HepG2 (cell line): ENCODE measurements at regions not wholly inside any gene's neighbourhood (a gene's known extent, or its start where the extent isn't known, plus 50 kb on each side); places are given as distances from the start of the nearest gene placed in this dataset.
A peak's percentile ranks its signal among the peaks of the same experiment; 100 is the strongest.
"Not testable (repeated sequence)": the region's sequence is repeated elsewhere in the genome, so short reads cannot be mapped to it uniquely, and the experiment has no call there.

Source experiments
- ATAC-seq: fragments of 200-7000 bp; cut with Tn5 transposase; 3 replicates; pipeline ENCODE4 v1.9.1; 2020; ENCODE audit warnings: mild to moderate bottlenecking, moderate library complexity
- BruUV-seq: library from RNA; stranded (reverse); fragments of 400-500 nt; replicated peaks from 2 replicates; lab custom pipeline; 2021; lab: Mats Ljungman, UMichigan
- CTCF ChIA-PET: fragments of 300-600 bp; formaldehyde crosslinking; extraction: SDS; loops from one replicate; lab custom pipeline; 2021; ENCODE audit warnings: low total read pairs, inconsistent platforms, low intra/inter-chr PET ratio; lab: Yijun Ruan, JAX
- POLR2A ChIA-PET: fragments of 350-600 bp; sonication (Branson Sonifier 250); formaldehyde crosslinking; loops from one replicate; lab custom pipeline; 2020; ENCODE audit warnings: antibody characterized with exemption, inconsistent platforms; lab: Yijun Ruan, JAX
- DNase-seq: peaks from one replicate; pipeline ENCODE4 v3.0.0-alpha.2; 2015; ENCODE audit warnings: low spot score
- FAIRE-seq: peaks from 3 replicates; lab custom pipeline; 2011; peaks lifted over from hg19 to GRCh38; lab: Jason Lieb, UNC
- H2AFZ ChIP-seq: one replicate; pipeline ENCODE4 v1.6.1; 2011; ENCODE audit warnings: low read length, inconsistent platforms
- H3K27ac ChIP-seq: fragments of 300-600 bp; 3 replicates; pipeline ENCODE4 v1.8.0; 2011; ENCODE audit warnings: mixed run types, mild to moderate bottlenecking, mixed read lengths, low read length, inconsistent platforms; ENCODE audit not compliant: insufficient read depth; ENCODE audit errors: extremely low read length
- H3K27me3 ChIP-seq, 2 experiments: fragments of 200-600 bp in 1 of 2; 2 replicates in 1 of 2; 3 replicates in 1 of 2; pipeline versions ENCODE4 v1.6.0 to v1.8.0; 2011; ENCODE audit warnings: low read length in 2 of 2, mild to moderate bottlenecking in 2 of 2, moderate library complexity in 2 of 2, inconsistent platforms in 1 of 2; ENCODE audit not compliant: insufficient read depth in 2 of 2, control insufficient read depth in 1 of 2
- H3K36me3 ChIP-seq, 2 experiments: fragments of 200-600 bp in 1 of 2; replicated peaks in 1 of 2; 2 replicates in 1 of 2; 3 replicates in 1 of 2; pipeline versions ENCODE4 v1.5.1 to v1.8.0; 2011; ENCODE audit warnings: low read length in 2 of 2, inconsistent platforms in 1 of 2; ENCODE audit not compliant: insufficient read depth in 2 of 2, control insufficient read depth in 1 of 2
- H3K4me1 ChIP-seq: 2 replicates; pipeline ENCODE4 v1.5.1; 2012; ENCODE audit warnings: low read length, inconsistent platforms; ENCODE audit not compliant: insufficient read depth
- H3K4me2 ChIP-seq: 2 replicates; pipeline ENCODE4 v1.6.0; 2011; ENCODE audit warnings: low read depth, low read length, inconsistent platforms
- H3K4me3 ChIP-seq, 3 experiments: fragments of 200-600 bp in 1 of 3; sonication (generic), shearing (Covaris generic) in 1 of 3; replicated peaks in 1 of 3; 2 replicates each; pipeline ENCODE4 v1.5.1; 2011 to 2016; ENCODE audit warnings: low read length in 3 of 3, inconsistent platforms in 2 of 3, low read depth in 2 of 3, mild to moderate bottlenecking in 2 of 3, control low read depth in 1 of 3, mixed read lengths in 1 of 3; ENCODE audit not compliant: insufficient read depth in 1 of 3
- H3K79me2 ChIP-seq: one replicate; pipeline ENCODE4 v1.6.1; 2011; ENCODE audit warnings: low read length, inconsistent platforms; ENCODE audit not compliant: insufficient read depth
- H3K9ac ChIP-seq: 2 replicates; pipeline ENCODE4 v1.6.0; 2011; ENCODE audit warnings: mild to moderate bottlenecking, low read depth, low read length, inconsistent platforms; ENCODE audit not compliant: insufficient read depth
- H3K9me3 ChIP-seq: 2 replicates; pipeline ENCODE4 v1.5.1; 2012; ENCODE audit warnings: mild to moderate bottlenecking, low read length
- H4K20me1 ChIP-seq: 2 replicates; pipeline ENCODE4 v1.6.0; 2011; ENCODE audit warnings: inconsistent platforms, mild to moderate bottlenecking, low read length, moderate library complexity; ENCODE audit not compliant: insufficient read depth
- BRCA1 ChIP-seq: sonication (generic); formaldehyde crosslinking; IDR thresholded peaks from 2 replicates; pipeline ENCODE4 v1.4.0; 2020; ENCODE audit warnings: missing genetic modification reagents
- HNRNPUL1 ChIP-seq: fragments of 200-400 bp; formaldehyde crosslinking; IDR thresholded peaks from 2 replicates; pipeline ENCODE4 v1.6.1; 2017; ENCODE audit warnings: low read depth, mild to moderate bottlenecking, low read length, moderate library complexity
- IKZF5 ChIP-seq: IDR thresholded peaks from 2 replicates; pipeline ENCODE4 v1.6.1; 2018; ENCODE audit warnings: missing genetic modification reagents, mild to moderate bottlenecking, missing compliant biosample characterization
- MEIS1 ChIP-seq: sonication (generic); formaldehyde crosslinking; IDR thresholded peaks from 2 replicates; pipeline ENCODE4 v1.9.0; 2021; ENCODE audit warnings: mild to moderate bottlenecking, missing genetic modification reagents, moderate library complexity, borderline replicate concordance
- PAX8 ChIP-seq: sonication (generic); formaldehyde crosslinking; IDR thresholded peaks from 2 replicates; pipeline ENCODE4 v1.8.0; 2022; ENCODE audit warnings: mild to moderate bottlenecking, missing genetic modification reagents, borderline replicate concordance
- ZBTB20 ChIP-seq: sonication (generic); formaldehyde crosslinking; IDR thresholded peaks from 2 replicates; pipeline ENCODE4 v1.8.1; 2023; ENCODE audit warnings: missing genetic modification reagents, low read depth, mild to moderate bottlenecking, borderline replicate concordance
- ZNF468 ChIP-seq: sonication (generic); formaldehyde crosslinking; IDR thresholded peaks from 2 replicates; pipeline ENCODE4 v1.8.0; 2022; ENCODE audit warnings: mild to moderate bottlenecking, moderate library complexity, missing genetic modification reagents
- ZNF660 ChIP-seq: sonication (generic); formaldehyde crosslinking; IDR thresholded peaks from 2 replicates; pipeline ENCODE4 v1.5.1; 2020; ENCODE audit warnings: mild to moderate bottlenecking, low read depth, missing genetic modification reagents, borderline replicate concordance
- WGBS: methylation state at CpG from one replicate; pipeline ENCODE4 v1.1.6; 2017; ENCODE audit warnings: low lambda C conversion rate; 5-methylcytosine and 5-hydroxymethylcytosine counted together
- in situ Hi-C: cut with HindIII; loops from 2 replicates; pipeline ENCODE4 v1.10.0; 2017; ENCODE audit warnings: low pct_unique_long_range_greater_than_20kb; ENCODE audit not compliant: extremely low pct_ligation_motif_present
- intact Hi-C: fragments of 100-400 bp; cut with micrococcal nuclease; formaldehyde crosslinking; loops from one replicate; pipeline ENCODE4 v1.10.0; 2022; ENCODE audit not compliant: unreplicated experiment
- TF ChIP-seq, protein P1 (sequence below): sonication (generic); formaldehyde crosslinking; IDR thresholded peaks from 2 replicates; pipeline ENCODE4 v1.8.0; 2023; ENCODE audit warnings: mild to moderate bottlenecking, missing genetic modification reagents
- TF ChIP-seq, protein P2 (sequence below): IDR thresholded peaks from 2 replicates; pipeline ENCODE4 v1.6.1; 2016
- TF ChIP-seq, protein P3 (sequence below): sonication (generic); formaldehyde crosslinking; IDR thresholded peaks from 2 replicates; pipeline ENCODE4 v1.8.0; 2022; ENCODE audit warnings: mild to moderate bottlenecking, missing genetic modification reagents

DNA sequence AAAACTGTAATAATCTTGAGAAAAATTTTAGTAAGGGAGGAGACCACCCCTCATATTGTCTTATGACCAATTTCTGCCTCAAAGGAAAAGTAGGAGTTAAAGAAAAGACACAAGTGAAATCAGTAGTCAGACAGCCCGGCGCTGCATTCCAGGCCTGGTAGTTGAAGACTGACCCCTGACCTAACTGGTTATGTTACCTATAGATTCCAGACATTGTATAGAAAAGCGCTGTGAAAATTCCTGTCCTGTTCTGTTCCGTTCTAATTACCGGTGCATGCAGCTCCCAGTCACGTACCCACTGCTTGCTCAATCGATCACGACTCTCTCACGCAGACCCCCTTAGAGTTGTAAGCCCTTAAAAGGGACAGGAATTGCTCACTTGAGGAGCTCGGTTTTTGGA, 587.9 kb upstream of the SLC8A1 start:
- H3K4me3 ChIP-seq, FAIRE-seq, DNase-seq, H2AFZ ChIP-seq, CTCF ChIA-PET, H3K27me3 ChIP-seq, H4K20me1 ChIP-seq, POLR2A ChIA-PET, H3K27ac ChIP-seq, intact Hi-C loops, H3K4me1 ChIP-seq, H3K9ac ChIP-seq, H3K36me3 ChIP-seq, H3K9me3 ChIP-seq, H3K4me2 ChIP-seq, ATAC-seq, H3K79me2 ChIP-seq, BruUV-seq, in situ Hi-C loops: not testable (repeated sequence)
- WGBS, result 18% methylated on average over 10 of the region's 10 CpGs
- TF ChIP-seq ZBTB20 (CRISPR knock-in tag), result peak; percentile 64; the same call in 1 of the 2 replicates

DNA sequence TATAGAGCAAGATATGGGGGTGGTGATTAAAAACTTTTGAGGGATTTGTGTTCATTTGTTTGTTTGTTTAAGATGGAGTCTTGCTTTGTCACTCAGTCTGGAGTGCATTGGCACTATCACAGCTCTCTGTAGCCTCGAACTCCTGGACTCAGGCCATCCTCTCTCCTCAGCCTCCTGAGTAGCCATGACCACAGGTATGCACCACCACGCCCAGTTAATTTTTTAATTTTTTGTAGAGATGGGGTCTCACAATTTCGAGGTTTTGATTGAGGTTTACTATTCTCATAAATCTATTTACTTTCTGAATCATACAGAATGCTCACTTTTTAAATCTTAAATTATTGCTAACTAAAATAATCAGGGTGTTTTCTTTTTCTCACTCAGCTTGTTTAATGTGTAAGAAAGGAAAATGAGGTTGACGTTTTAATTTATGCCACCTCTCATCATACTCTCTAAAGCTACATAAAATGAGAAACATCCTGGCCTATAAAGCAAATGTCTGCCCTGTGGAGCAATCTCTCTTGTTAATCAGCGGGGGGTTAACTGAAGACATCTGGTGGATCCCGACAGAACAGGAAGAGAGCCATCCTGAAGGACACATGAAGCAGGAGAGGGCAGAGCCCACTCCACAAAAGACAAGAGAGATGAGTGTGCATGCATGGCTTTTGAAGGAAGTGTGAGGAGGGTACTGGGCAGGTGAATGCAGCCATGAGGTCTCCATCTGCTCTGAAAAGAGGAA, 589.1 kb upstream of the SLC8A1 start:
- 3% methylated on average over 6 of the region's 6 CpGs for WGBS
- no peak overlapping the region for H2AFZ ChIP-seq
- CTCF ChIA-PET, result no interaction called here
- no TSS peak for BruUV-seq
- H3K27me3 ChIP-seq, result no peaks in the 10 kb centered on the region
- no peaks in the 10 kb centered on the region for H3K79me2 ChIP-seq
- FAIRE-seq, result no peak
- H3K4me3 ChIP-seq, result no peak overlapping the region
- no peaks in the 10 kb centered on the region for H3K9me3 ChIP-seq
- no peak overlapping the region for H3K27ac ChIP-seq
- no peak overlapping the region for H3K9ac ChIP-seq
- no peaks in the 10 kb centered on the region for H3K4me1 ChIP-seq
- ATAC-seq, result no peak
- no peak overlapping the region for H3K4me2 ChIP-seq
- no peak for DNase-seq
- intact Hi-C loops, result no loop called here
- POLR2A ChIA-PET, result no interaction called here
- in situ Hi-C loops, result no loop called here
- no peaks in the 10 kb centered on the region for H3K36me3 ChIP-seq
- no peaks in the 10 kb centered on the region for H4K20me1 ChIP-seq
- TF ChIP-seq HNRNPUL1, result no peak
- no peak for TF ChIP-seq BRCA1 (CRISPR knock-in tag)
- no peak for TF ChIP-seq PAX8 (CRISPR knock-in tag)
- TF ChIP-seq, protein P1, sequence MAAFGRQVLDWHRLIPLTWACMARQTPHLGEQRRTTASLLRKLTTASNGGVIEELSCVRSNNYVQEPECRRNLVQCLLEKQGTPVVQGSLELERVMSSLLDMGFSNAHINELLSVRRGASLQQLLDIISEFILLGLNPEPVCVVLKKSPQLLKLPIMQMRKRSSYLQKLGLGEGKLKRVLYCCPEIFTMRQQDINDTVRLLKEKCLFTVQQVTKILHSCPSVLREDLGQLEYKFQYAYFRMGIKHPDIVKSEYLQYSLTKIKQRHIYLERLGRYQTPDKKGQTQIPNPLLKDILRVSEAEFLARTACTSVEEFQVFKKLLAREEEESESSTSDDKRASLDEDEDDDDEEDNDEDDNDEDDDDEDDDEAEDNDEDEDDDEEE (CRISPR knock-in tag), result no peak
- TF ChIP-seq ZNF660, result no peak
- no peak for TF ChIP-seq MEIS1 (CRISPR knock-in tag)
- TF ChIP-seq, protein P2, sequence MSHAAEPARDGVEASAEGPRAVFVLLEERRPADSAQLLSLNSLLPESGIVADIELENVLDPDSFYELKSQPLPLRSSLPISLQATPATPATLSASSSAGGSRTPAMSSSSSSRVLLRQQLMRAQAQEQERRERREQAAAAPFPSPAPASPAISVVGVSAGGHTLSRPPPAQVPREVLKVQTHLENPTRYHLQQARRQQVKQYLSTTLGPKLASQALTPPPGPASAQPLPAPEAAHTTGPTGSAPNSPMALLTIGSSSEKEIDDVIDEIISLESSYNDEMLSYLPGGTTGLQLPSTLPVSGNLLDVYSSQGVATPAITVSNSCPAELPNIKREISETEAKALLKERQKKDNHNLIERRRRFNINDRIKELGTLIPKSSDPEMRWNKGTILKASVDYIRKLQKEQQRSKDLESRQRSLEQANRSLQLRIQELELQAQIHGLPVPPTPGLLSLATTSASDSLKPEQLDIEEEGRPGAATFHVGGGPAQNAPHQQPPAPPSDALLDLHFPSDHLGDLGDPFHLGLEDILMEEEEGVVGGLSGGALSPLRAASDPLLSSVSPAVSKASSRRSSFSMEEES, result no peak
- no peak for TF ChIP-seq ZNF468 (CRISPR knock-in tag)
- no peak for TF ChIP-seq IKZF5 (CRISPR knock-in tag)
- TF ChIP-seq, protein P3, sequence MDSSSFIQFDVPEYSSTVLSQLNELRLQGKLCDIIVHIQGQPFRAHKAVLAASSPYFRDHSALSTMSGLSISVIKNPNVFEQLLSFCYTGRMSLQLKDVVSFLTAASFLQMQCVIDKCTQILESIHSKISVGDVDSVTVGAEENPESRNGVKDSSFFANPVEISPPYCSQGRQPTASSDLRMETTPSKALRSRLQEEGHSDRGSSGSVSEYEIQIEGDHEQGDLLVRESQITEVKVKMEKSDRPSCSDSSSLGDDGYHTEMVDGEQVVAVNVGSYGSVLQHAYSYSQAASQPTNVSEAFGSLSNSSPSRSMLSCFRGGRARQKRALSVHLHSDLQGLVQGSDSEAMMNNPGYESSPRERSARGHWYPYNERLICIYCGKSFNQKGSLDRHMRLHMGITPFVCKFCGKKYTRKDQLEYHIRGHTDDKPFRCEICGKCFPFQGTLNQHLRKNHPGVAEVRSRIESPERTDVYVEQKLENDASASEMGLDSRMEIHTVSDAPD (CRISPR knock-in tag), result no peak
